ENCODE measurements at regions not wholly inside any gene's neighbourhood (a gene's known extent, or its start where the extent isn't known, plus 50 kb on each side); places are given as distances from the start of the nearest gene placed in this dataset.

DNA sequence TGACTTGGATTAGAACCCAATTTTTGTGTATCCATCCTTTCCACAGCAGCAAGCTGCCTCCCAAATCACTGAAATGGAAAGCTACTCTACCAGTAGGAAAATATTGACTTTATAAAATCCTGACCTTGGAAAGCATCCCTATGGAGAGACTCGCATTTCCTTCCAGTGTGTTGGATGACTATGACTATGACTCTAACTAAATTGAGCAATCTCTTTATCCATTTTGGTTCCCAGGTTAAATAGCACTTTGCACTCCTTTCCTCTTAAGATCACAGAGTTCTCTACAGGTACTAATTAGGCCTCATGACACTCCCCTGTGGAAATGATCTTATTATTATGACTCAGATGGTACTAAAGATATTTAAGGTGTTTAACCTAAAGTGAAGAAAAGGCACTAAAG lies 431.8 kb downstream of the PPARGC1A start:
- TF ChIP-seq, protein P1, sequence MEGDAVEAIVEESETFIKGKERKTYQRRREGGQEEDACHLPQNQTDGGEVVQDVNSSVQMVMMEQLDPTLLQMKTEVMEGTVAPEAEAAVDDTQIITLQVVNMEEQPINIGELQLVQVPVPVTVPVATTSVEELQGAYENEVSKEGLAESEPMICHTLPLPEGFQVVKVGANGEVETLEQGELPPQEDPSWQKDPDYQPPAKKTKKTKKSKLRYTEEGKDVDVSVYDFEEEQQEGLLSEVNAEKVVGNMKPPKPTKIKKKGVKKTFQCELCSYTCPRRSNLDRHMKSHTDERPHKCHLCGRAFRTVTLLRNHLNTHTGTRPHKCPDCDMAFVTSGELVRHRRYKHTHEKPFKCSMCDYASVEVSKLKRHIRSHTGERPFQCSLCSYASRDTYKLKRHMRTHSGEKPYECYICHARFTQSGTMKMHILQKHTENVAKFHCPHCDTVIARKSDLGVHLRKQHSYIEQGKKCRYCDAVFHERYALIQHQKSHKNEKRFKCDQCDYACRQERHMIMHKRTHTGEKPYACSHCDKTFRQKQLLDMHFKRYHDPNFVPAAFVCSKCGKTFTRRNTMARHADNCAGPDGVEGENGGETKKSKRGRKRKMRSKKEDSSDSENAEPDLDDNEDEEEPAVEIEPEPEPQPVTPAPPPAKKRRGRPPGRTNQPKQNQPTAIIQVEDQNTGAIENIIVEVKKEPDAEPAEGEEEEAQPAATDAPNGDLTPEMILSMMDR (IDR thresholded peaks at IDR 0.05; ENCODE audit: borderline replicate concordance, extremely low read depth, low read length, poor library complexity, severe bottlenecking): no peak
- TF ChIP-seq EZH2 (IDR thresholded peaks at IDR 0.05; ENCODE audit: borderline replicate concordance, low read depth, low read length, severe bottlenecking): no peak

Data from DND-41 (cell line).